ENCODE measurements at regions not wholly inside any gene's neighbourhood (a gene's known extent, or its start where the extent isn't known, plus 50 kb on each side); places are given as distances from the start of the nearest gene placed in this dataset.

- in situ Hi-C loops (cut with MboI; ENCODE audit: low sequenced_read_pairs) = no loop called here
- H3K4me2 ChIP-seq (ENCODE audit: low read depth, low read length) = no peak overlapping the region
- no TSS peak for BruUV-seq (replicated peaks)
- no peak overlapping the region for H3K56ac ChIP-seq (ENCODE audit: extremely low read depth, insufficient read depth, low read length)
- H4K5ac ChIP-seq (ENCODE audit: low read depth, low read length) = no peak overlapping the region
- H3K14ac ChIP-seq (replicated peaks; ENCODE audit: low read depth, low read length) = no peak overlapping the region
- no peak overlapping the region for H3K9ac ChIP-seq (ENCODE audit: low read depth, low read length)
- CTCF ChIA-PET = no interaction called here
- H3K27ac ChIP-seq (ENCODE audit: insufficient read depth, low read length) = no peak overlapping the region
- H2BK120ac ChIP-seq (ENCODE audit: low read depth, low read length) = no peak overlapping the region
- WGBS, 2 experiments (ENCODE audit: extremely low coverage in 2 of 2, insufficient read length in 1 of 2) = 67% methylated on average over 1 of the region's 2 CpGs; no CpG with 5 or more reads in 1 of the 2 experiments
- H4K91ac ChIP-seq (ENCODE audit: insufficient read depth, low read depth, low read length) = no peak overlapping the region
- H4K8ac ChIP-seq (ENCODE audit: low read depth in 2 of 2, low read length in 2 of 2) = no peak overlapping the region
- no peak overlapping the region for H2BK5ac ChIP-seq (ENCODE audit: low read depth, low read length, poor library complexity, severe bottlenecking)
- H2AK5ac ChIP-seq (ENCODE audit: low read depth, low read length) = no peak overlapping the region
- no peak overlapping the region for H3K18ac ChIP-seq (ENCODE audit: low read depth, low read length)
- intact Hi-C loops (cut with micrococcal nuclease) = no loop called here
- H3K9me3 ChIP-seq (ENCODE audit: control insufficient read depth, insufficient read depth, low read length) = no peaks in the 10 kb centered on the region
- no peak overlapping the region for H2BK15ac ChIP-seq (ENCODE audit: low read depth, low read length)
- no peaks in the 10 kb centered on the region for H4K20me1 ChIP-seq (ENCODE audit: insufficient read depth, low read length)
- no peak overlapping the region for H3K4ac ChIP-seq (ENCODE audit: low read depth, low read length)
- DNase-seq (no peak), ATAC-seq (ENCODE audit: low read depth) (no peak)
- no peak overlapping the region for H2AFZ ChIP-seq (replicated peaks; ENCODE audit: low read length, poor library complexity)
- no peak overlapping the region for H3K4me3 ChIP-seq (ENCODE audit: insufficient read depth, low read depth, low read length)
- no peak overlapping the region for H2AK9ac ChIP-seq (replicated peaks; ENCODE audit: low read depth, low read length, poor library complexity)
- H3K79me1 ChIP-seq (ENCODE audit: low read depth in 1 of 2, low read length in 2 of 2) = no peaks in the 10 kb centered on the region
- H3K27me3 ChIP-seq (ENCODE audit: control insufficient read depth, insufficient read depth, low read length) = peaks cover 3% of the 10 kb centered on the region; the same call in 1 of the 2 replicates
- no peaks in the 10 kb centered on the region for H3K36me3 ChIP-seq (ENCODE audit: control insufficient read depth, insufficient read depth, low read length)
- no peaks in the 10 kb centered on the region for H3K9me1 ChIP-seq (ENCODE audit: insufficient read depth, low read length)
- dilution Hi-C loops (cut with HindIII; ENCODE audit: low sequenced_read_pairs, unreplicated experiment) = no loop called here
- no peak overlapping the region for H3K23ac ChIP-seq (ENCODE audit: low read depth, low read length)
- POLR2A ChIA-PET (ENCODE audit: unreplicated experiment) = no interaction called here
- no peak overlapping the region for H2BK20ac ChIP-seq (ENCODE audit: low read depth, low read length)
- H3K4me1 ChIP-seq (ENCODE audit: control insufficient read depth, insufficient read depth, low read length) = no peaks in the 10 kb centered on the region
- no peak for TF ChIP-seq FOS (IDR thresholded peaks at IDR 0.05; ENCODE audit: low read depth, low read length)
- no peak for TF ChIP-seq CEBPB (IDR thresholded peaks at IDR 0.05; ENCODE audit: low read depth, low read length)
- TF ChIP-seq SMC3 (IDR thresholded peaks at IDR 0.05; ENCODE audit: low read depth, low read length) = no peak
- TF ChIP-seq POLR2A (IDR thresholded peaks at IDR 0.05; ENCODE audit: low read depth, low read length) = no peak
- no peak for TF ChIP-seq BHLHE40 (IDR thresholded peaks at IDR 0.05; ENCODE audit: low read depth, low read length)
- TF ChIP-seq, protein P1, sequence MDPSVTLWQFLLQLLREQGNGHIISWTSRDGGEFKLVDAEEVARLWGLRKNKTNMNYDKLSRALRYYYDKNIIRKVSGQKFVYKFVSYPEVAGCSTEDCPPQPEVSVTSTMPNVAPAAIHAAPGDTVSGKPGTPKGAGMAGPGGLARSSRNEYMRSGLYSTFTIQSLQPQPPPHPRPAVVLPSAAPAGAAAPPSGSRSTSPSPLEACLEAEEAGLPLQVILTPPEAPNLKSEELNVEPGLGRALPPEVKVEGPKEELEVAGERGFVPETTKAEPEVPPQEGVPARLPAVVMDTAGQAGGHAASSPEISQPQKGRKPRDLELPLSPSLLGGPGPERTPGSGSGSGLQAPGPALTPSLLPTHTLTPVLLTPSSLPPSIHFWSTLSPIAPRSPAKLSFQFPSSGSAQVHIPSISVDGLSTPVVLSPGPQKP (IDR thresholded peaks at IDR 0.05; ENCODE audit: borderline replicate concordance, low read depth, low read length) = no peak
- TF ChIP-seq CHD1 (IDR thresholded peaks at IDR 0.05; ENCODE audit: low read depth, low read length) = no peak
- no peak for TF ChIP-seq MAZ (IDR thresholded peaks at IDR 0.05; ENCODE audit: borderline replicate concordance, low read depth, low read length)
- TF ChIP-seq, protein P2, sequence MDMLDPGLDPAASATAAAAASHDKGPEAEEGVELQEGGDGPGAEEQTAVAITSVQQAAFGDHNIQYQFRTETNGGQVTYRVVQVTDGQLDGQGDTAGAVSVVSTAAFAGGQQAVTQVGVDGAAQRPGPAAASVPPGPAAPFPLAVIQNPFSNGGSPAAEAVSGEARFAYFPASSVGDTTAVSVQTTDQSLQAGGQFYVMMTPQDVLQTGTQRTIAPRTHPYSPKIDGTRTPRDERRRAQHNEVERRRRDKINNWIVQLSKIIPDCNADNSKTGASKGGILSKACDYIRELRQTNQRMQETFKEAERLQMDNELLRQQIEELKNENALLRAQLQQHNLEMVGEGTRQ (IDR thresholded peaks at IDR 0.05; ENCODE audit: low read depth, low read length) = no peak
Measured at GRCh38 chr19:31497709-31498108, 148.5 kb upstream of the TSHZ3 start.

Data from IMR-90 (cell line).